ENCODE measurements at regions not wholly inside any gene's neighbourhood (a gene's known extent, or its start where the extent isn't known, plus 50 kb on each side); places are given as distances from the start of the nearest gene placed in this dataset.
"Not testable (repeated sequence)": the region's sequence is repeated elsewhere in the genome, so short reads cannot be mapped to it uniquely, and the experiment has no call there.

DNA sequence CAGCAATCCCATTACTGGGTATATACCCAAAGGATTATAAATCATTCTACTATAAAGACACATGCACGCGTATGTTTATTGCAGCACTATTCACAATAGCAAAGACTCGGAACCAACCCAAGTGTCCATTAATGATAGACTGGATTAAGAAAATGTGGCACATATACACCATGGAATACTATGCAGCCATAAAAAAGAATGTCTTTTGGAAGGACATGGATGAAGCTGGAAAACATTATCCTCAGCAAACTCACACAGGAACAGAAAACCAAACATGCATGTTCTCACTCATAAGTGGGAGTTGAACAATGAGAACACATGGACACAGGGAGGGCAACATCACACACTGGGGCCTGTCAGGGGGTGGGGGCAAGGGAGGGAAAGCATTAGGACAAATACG is 143.7 kb upstream of the IVNS1ABP start:
- not testable (repeated sequence) for DNase-seq

DNA sequence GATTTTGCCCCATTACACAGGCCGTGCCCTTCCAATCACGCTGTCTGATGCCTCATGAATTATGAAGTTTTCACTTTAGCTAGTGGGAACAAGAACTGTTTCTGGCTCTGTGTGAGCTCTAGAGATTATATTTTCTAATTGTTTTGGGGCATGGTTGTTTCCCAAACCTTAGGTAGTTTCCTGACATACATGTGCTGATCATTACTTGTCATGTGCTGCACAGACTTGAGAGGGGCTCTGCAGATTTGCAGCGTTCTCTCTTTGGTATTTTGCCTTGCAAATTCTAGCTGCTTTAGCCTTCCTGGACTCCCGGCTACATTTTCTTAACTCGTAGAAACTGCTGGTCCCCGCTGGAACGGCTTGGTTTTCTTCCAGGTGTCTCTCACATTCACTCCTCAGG is 142.1 kb upstream of the IVNS1ABP start:
- DNase-seq, result no peak

DNA sequence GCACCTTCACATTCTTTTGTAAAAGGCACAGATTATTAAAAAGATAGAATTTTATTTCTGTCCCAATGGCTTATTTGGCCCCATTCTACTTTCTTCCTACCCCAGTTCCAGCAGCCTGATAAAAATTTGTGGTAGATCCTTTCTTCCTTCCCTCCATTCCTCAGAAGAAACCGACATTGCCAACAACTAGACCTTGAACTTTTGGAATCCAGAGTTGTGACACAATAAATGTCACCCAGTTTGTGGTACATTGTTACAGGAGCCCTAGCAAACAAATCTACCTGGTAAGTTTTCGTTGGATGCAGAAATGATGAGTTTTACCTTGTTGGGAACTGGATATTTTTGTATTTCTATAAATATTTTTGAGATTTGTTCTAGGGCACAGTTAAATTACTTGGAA is 141.6 kb upstream of the IVNS1ABP start:
- DNase-seq, result no peak

DNA sequence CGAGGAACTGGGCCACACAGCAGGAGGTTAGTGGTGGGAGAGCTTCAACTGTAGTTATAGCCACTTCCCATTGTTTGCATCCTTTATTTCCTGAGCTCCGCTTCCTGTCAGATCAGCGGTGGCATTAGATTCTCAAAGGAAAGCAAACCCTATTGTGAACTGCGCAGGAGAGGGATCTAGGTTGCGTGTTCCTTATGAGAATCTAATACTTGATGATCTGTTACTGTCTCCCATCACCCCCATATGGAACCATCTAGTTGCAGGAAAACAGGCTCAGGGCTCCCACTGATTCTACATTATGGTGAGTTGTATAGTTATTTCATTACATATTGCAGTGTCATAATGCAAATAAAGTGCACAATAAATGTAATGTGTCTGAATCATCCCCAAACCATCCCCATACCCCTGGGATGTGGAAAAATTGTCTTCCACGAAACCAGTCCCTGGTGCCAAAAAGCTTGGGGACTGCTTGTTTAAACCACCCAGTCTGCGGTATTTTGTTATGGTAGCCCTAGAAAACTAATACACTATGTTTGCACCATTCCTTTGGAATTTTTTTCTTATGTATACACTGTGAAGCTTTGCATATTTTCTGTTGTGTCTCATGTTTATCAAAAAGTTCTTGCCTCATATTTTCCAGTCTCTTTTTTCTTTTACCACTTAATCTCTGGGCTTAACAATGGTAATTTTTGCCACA is 136.6 kb upstream of the IVNS1ABP start:
- no peak for DNase-seq

DNA sequence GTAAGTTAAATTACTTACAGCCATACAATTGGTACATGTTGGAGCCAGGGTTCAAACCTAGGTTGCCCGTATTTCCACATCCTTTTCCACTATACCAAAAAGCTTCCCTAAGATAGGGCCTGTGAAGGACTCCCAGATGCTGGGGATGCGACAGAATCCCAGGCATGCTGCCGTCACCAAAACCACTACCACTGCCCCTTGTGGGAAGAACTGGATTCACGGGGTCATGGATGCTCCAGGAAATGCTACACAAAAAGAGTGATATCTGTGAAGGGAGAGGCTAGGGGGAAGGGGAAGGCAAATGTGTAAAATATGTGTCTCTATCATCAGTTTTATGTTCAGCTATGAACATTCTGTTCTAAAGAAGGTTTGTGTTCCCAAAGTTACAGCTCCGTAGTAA is 133.9 kb upstream of the IVNS1ABP start:
- DNase-seq, result no peak

DNA sequence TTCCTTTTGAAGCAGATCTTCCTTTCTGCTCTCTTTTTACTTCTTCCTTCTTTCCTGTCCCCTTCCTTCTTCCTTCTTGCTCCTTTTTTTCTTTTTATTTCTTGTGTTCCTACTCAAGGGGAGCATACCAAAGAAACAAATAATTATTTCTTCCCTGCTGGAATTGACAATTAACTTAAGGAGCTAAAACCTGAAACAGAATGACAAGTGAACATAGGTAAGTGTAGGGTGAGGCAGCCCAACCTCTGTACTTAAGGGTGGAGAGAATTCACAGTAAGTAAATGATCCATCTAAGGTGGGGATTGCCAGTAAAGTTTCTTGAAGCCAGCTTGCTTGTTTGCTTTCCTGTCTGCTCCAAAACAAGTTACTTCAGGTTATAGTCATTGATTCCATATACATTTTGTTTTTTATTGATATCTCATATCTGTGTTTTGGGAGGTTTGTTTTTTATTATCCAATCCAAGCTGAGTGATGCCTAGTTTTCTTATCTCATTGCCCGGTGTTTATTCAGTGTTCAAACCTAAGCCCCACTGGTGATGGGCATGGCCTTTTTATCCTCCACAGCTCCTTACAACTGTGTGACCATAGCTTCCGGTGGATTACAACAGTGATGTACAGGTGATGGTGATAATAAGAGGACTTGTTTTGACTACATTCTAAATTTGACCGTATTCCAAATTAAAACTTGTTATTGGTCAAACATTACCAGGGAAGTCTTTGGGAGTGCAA is 133.2 kb upstream of the IVNS1ABP start:
- DNase-seq, result no peak

DNA sequence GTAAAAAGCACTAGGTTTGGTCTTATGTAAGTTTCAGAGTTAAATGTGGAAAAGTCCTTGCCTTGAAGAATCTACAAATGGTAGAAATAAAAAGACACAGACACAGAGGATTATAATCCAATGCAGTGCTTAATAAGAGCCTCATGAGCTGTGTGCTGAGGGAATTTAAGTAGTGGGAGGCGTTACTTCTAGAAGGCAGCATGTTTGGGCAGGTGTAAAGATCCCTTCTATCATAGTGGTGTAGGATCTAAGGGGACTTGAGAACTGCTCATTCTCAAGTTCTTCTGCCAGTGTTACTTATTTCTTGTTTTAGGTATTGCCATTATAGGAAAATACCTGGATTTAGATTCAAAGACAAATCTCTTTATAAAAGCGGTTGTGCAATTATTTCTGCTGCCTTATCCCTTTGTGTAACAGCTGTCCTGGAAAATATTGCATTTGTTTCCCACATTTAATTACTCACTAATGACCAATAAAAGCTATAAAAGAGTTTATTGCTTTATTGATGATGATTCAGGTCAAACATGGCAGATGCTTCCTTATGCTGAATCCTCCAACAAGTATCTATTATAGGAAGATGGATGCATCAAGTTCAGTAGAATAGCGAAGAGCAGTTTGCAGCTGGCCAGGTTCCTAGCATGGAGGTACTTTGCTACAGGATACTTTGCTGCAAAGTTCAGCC is 132.5 kb upstream of the IVNS1ABP start:
- DNase-seq, result no peak

DNA sequence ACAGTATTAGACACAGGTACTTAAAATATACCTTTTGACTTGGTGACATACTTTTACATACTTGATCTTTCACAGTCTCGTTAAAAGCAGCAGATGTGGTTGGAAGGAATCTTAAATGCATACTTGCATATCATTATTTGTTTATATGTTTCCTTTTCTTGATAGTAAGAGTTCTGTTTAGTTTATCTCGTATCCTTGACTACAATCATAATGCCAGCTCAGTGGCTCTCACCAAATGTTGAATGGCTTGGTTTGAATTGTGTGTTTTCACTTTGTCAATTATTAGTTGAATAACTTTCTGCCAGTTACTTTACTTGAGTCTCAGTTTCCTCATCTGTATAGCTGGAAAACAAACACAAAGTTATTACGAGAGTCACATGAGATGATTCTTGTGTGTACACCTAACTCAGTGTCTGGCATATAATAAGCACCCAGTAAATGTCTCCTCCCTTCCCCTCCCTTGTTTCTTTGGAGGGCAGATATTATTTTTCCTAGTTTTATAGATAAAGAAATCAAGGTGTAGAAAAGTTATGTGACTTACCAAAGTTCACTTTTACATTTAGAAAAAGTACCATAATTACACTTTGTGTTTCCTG is 131.6 kb upstream of the IVNS1ABP start:
- no peak for DNase-seq

DNA sequence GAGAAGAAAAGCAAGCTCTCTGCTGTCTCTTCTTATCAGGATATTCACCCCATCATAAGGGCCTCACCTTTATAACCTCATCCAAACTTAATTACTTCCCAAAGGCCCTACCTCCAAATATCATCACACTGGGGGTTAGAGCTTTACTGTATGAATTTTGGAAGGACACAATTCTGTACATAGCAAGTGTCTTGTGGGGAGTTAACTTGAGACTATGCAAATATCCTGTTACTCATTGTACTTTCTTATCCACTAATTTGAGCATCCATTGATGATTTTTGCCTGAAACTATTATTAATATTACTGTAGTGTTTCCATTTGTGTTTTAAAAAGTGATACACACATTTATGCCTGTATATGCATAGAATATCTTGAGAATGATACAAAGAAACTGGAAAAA is 129.1 kb upstream of the IVNS1ABP start:
- DNase-seq, result no peak

DNA sequence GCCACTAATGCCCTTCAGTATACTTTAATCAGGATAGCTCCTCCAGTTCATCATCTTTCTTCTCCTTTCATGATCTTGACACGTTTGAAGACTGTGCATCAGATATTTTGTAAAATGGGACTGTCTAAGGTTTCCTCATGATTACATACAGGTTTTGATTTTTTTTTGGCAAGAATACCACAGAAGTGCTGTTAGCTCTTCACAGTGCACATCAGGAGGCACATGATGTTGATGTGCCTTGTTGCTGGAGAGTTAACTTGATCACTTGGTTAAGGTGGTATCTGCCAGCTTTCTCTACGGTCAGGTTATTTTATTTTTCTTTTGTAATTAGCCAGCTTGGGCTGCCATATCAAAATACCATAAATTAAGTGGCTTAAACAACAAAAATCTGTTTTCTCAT is 128.6 kb upstream of the IVNS1ABP start:
- DNase-seq, result no peak

DNA sequence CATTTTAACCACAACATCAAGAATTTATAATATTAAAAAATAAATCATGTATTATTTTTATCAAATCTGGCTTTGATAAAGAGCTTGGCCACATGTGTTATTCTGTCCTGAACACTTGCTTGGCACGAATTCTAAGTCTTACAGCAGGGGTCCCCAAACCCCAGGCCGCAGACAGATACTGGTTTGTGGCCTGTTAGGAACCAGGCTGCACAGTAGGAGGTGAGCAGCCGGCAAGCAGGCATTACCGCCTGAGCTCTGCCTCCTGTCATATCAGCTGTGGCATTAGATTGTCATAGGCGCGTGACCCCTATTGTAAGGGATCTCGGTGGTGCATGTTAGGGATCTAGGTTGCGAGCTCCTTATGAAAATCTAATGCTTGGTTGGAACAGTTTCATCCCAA is 127.6 kb upstream of the IVNS1ABP start:
- no peak for DNase-seq

DNA sequence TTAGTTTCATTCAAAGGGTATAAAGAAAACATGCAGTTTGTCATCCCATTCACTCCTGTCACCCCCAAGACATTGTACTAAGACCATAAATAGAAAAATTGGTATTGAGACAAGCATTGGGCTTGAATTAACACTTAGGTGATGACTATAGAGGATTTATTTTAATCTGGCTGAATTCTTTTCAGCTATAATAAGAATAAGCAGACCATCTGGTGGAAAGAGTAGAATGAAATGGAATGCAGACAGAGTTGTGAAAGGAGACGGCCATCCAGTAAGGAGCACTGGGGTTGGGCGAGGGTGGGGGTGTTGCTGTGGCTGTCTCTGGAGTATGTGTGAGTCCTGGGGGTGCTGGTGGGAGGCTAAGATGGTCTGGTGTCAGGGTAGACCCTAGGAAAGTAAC is 125.0 kb upstream of the IVNS1ABP start:
- no peak for DNase-seq

DNA sequence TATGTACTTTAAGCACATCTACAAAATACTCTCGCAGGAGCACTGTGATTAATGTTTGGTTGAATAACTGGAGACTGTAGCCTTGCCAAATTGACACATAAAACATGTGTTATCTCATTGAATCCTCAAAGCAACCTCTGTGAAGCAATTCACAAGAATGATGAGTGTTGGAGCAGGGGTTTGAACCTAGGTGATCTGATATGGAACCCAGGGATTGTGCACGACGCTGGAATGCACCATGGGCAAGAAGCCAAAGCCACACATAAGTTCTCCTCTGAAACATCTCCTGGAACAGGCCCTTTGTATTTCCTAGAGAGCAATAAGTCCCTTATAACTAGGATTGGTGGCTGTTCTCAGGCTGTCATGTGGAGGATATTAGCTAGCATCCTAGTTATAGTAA is 124.6 kb upstream of the IVNS1ABP start:
- DNase-seq, result no peak

DNA sequence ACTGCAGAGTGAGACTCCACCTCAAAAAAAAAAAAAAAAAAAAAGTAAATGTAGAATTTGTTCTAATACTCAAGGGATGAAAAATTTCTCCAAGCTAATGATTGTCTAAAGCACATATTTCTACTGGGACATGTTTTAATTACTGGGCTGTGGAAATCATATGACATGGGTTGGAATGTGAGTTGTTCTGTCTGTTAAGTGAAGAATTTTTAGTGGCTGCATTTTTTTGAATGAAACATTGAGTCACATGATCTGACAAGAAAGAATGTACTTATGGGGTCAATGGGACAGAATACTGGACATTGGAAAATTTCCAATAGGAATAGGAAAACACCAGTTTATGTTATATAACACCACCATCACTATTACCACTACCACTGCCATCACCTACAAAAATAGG is 123.8 kb upstream of the IVNS1ABP start:
- no peak for DNase-seq

DNA sequence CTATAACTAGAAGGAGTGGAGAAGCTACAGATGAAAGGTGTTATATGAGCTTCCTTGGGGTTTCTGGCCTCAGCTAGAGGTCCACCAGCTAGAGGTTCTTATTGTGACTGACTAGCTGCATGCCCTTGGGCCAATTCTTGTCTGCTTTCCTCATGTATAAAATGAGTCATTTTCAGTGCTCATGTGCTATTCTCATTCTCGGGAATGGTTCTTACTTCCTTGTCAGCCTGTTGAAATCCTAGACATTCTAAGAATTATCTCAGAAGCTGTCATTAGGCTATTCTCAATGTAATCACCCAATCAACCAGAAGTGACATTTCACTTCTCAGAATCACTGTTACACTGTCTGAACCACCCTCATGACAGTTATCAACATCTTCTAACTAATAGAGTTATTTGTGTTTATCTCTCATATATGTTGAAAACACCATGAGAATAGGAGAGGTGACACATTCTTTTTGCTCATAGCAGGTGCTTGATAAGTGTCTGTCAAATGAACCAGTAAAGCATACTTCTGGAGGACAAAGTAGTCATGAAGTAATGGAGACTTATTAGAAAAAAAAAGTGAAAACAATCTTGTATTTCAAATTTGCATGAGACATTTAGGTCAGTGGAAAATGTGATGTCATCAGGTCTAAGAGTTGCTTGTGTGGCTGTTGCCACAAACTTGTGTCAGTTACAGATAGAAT is 122.8 kb upstream of the IVNS1ABP start:
- no peak for DNase-seq

DNA sequence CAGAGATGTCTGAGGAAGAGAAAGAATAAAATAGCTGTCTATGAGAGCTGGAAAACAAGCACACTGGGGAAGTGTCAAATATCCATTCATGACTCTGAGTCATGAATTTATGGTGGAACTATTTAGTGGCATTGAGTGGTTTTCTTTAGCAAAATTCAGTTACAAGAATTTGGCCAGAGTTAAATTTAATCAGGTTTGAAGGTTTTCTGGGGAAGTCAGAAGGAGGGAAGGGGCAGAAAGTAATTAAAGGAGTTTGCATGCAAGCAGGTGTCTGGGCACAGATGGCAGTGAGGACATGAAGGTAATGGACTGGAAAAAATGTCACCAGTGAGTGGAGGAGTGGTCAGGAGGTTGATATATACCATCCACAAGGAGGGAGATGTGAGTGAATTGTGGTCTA is 121.9 kb upstream of the IVNS1ABP start:
- no peak for DNase-seq

DNA sequence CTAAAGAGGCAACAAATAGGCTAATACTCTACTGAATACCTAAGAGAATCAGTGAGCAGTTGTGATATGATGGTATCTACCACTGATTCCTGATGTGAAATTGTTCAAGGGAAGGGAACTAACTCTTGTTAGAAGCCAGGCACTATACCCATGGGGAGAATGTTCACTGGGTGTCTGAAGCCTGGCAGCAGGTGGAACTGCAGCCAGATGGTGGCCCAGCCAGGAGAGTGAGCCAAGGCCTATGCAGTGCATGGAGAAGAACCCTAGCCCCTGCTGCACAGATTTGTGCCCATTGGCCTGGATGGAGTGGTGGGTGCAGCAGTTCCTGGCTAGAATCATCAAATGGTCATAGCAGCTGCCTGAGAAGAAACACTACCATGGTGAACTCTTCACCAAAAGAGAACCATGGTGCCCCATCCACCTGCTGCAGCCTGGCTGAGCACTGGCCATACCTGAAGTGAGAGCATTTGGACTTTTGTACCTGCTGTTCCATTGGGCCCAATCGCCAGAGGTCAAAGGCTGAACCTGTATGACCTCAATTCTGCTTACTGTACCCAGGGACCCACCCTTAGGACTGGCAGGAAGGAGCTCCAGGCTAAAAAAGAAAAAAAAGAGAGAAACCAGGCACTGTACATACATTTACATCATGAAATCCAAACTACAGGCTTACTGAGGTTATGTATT is 118.8 kb upstream of the IVNS1ABP start:
- no peak for DNase-seq

DNA sequence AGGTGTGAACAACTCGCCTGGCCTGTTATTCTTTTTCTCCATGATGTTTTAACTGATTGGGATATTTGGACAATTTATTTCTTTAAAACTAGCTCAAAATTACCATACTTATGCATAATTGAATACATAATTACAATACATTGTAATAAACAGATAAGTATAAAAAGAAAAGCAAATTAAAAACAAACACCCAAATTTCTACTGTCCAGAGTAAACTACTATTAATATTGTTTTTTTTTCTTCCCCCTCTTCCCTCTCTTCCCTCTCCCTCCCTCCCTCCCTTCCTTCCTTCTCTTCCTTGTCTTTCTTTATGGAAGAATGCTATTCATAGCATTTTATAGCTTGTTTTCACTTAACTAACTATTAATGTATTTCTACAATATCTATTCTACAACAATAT is 117.7 kb upstream of the IVNS1ABP start:
- no peak for DNase-seq

DNA sequence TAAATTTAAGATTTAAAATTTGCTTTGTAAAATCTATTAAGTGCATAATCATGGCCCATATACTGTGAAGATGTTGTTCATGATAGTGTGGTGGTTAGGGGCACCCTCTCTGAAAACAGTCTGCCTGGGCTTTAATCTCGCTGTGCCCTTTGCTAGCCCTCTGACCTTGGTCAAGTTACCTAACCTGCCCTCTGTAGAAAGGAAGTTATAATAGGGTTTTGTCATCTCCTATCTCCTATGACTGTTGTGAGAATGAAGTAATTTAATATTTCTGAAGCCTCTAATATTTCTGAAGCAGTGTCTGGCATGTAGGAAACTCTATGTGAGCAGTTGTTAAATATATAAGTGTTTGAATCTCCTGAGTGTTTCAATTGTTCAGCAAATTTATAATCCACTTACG is 116.6 kb upstream of the IVNS1ABP start:
- DNase-seq, result no peak

DNA sequence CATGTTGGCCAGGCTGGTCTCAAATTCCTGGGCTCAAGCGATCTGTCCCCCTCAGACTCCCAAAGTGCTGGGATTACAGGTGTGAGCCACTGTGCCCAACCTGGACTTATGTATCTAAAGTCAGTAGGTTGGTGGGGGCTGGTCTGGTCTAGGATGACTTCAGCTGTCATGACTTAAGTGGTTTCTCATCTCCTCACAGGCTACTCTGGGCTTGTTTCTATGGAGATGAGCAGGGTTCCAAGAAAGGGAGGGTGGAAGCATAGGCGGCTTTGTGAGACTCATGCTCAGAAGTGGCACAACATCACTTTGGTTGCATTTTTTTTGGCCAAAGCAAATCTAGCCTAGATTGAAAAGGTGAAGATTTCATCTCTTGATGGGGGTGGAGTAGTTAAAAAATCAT is 115.9 kb upstream of the IVNS1ABP start:
- DNase-seq, result no peak

DNA sequence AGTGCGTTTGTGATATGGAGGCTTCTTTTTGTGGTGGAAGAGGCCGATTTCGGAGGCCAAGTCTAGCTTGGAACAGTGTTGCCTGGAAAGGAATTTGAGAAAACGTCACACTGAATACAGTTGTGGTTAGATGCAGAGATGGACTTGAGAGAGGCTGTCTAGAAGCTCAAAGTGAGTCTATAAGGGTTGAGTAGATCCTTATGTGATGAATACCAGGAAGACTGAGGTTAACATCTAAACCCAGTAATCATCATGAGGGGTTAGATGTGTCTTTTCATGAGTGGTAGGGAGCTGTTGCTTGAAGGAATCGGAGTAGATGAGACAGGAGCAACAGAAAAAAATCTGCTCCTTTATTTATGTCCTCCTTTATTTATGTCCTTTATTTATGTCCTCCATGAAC is 114.6 kb upstream of the IVNS1ABP start:
- DNase-seq, result no peak

DNA sequence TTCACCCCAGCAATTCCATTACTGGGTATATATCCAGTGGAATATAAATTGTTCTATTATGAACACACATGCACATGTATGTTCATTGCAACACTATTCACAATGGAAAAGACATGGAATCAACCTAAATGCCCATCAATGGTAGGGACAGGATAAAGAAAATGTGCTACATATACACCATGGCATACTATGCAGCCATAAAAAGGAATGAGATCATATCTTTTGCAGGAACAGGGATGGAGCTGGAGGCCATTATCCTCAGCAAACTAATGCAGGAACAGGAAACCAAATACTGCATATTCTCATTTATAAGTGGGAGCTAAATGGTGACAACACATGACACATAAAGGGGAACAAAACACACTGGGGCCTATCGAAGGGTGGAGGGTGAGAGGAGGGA is 112.6 kb upstream of the IVNS1ABP start:
- not testable (repeated sequence) for DNase-seq

DNA sequence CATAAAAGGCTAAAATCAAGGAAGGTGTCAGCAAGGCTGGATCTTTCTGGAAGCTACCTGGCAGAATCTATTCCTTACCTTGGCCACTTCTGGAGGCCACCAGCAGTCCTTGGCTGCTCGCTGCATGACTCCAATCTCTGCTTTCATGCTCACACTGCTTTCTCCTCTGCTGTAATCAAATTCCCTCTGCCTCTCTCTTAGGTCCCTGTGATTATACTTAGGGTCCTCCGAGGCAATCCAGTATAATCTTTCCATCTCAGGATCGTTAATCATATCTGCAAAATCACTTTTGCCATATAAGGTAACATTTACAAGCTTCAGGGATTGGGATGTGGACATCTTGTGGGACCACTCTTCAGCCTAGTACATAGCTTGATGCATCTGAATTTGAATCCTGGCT is 110.7 kb upstream of the IVNS1ABP start:
- no peak for DNase-seq
